ENCODE measurements at regions not wholly inside any gene's neighbourhood (a gene's known extent, or its start where the extent isn't known, plus 50 kb on each side); places are given as distances from the start of the nearest gene placed in this dataset.
"Not testable (repeated sequence)": the region's sequence is repeated elsewhere in the genome, so short reads cannot be mapped to it uniquely, and the experiment has no call there.

DNA sequence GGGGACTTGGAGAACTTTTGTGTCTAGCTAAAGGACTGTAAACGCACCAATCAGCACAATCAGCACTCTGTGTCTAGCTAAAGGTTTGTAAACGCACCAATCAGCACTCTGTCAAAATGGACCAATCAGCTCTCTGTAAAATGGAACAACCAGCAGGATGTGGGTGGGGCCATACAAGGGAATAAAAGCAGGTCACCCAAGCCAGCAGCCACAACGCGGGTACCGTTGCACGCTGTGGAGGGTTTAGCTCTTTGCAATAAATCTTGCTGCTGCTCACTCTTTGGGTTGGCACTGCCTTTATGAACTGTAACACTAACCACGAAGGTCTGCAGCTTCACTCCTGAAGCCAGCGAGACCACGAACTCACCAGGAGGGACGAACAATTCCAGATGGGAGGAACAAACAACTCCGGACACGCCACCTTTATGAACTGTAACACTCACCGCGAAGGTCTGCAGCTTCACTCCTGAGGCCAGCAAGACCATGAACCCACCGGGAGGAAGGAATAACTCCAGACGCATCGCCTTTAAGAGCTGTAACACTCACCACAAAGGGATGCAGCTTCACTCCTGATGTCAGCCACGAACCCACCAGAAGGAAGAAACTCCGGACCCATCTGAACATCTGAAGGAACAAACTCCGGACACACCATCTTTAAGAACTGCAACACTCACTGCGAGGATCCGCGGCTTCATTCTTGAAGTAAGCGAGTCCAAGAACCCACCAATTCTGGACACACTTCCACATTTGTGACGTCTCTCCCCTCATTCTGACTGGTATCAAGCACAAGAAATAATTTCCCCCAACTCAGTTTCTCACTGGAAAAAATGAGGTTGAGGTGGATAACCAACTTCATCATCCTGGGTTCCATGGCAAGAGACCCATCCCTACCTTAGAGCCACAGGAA is 227.3 kb upstream of the AMIGO2 start:
- TF ChIP-seq, protein P1, sequence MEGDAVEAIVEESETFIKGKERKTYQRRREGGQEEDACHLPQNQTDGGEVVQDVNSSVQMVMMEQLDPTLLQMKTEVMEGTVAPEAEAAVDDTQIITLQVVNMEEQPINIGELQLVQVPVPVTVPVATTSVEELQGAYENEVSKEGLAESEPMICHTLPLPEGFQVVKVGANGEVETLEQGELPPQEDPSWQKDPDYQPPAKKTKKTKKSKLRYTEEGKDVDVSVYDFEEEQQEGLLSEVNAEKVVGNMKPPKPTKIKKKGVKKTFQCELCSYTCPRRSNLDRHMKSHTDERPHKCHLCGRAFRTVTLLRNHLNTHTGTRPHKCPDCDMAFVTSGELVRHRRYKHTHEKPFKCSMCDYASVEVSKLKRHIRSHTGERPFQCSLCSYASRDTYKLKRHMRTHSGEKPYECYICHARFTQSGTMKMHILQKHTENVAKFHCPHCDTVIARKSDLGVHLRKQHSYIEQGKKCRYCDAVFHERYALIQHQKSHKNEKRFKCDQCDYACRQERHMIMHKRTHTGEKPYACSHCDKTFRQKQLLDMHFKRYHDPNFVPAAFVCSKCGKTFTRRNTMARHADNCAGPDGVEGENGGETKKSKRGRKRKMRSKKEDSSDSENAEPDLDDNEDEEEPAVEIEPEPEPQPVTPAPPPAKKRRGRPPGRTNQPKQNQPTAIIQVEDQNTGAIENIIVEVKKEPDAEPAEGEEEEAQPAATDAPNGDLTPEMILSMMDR (IDR thresholded peaks at IDR 0.05 in 4 of 5, conservative IDR thresholded peaks at IDR 0.05 in 1 of 5): not testable (repeated sequence)
- not testable (repeated sequence) for TF ChIP-seq POLR2A (IDR thresholded peaks at IDR 0.05)

All from gastrocnemius medialis (tissue), 4 donors.